ENCODE measurements at regions not wholly inside any gene's neighbourhood (a gene's known extent, or its start where the extent isn't known, plus 50 kb on each side); places are given as distances from the start of the nearest gene placed in this dataset.

- Mint-ChIP-seq H3K9me3 (ENCODE audit: unreplicated experiment) (no peaks in the 10 kb centered on the region), H3K36me3 (ENCODE audit: insufficient read depth, unreplicated experiment) (no peaks in the 10 kb centered on the region), H3K27ac (ENCODE audit: low read depth, unreplicated experiment) (no peak overlapping the region), H3K4me1 (ENCODE audit: insufficient read depth, unreplicated experiment) (peaks cover 16% of the 10 kb centered on the region), H3K4me3 (ENCODE audit: unreplicated experiment) (no peak overlapping the region), H3K27me3 (ENCODE audit: insufficient read depth, unreplicated experiment) (no peaks in the 10 kb centered on the region)
- DNase-seq (ENCODE audit: unreplicated experiment): peak; percentile 8
- intact Hi-C loops (cut with micrococcal nuclease): no loop called here
- CTCF ChIA-PET: interaction anchor here (0.6 kb wide), 1 partner anchor 309 kb away, joined by 3 read pairs; no protein-coding TSS in a partner anchor
- POLR2A ChIA-PET: no interaction called here
- TF ChIP-seq, protein P1, sequence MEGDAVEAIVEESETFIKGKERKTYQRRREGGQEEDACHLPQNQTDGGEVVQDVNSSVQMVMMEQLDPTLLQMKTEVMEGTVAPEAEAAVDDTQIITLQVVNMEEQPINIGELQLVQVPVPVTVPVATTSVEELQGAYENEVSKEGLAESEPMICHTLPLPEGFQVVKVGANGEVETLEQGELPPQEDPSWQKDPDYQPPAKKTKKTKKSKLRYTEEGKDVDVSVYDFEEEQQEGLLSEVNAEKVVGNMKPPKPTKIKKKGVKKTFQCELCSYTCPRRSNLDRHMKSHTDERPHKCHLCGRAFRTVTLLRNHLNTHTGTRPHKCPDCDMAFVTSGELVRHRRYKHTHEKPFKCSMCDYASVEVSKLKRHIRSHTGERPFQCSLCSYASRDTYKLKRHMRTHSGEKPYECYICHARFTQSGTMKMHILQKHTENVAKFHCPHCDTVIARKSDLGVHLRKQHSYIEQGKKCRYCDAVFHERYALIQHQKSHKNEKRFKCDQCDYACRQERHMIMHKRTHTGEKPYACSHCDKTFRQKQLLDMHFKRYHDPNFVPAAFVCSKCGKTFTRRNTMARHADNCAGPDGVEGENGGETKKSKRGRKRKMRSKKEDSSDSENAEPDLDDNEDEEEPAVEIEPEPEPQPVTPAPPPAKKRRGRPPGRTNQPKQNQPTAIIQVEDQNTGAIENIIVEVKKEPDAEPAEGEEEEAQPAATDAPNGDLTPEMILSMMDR (IDR thresholded peaks at IDR 0.05; ENCODE audit: unreplicated experiment): no peak
- BruUV-seq (replicated peaks): no TSS peak
These were observed 461.6 kb upstream of the CNTNAP5 start for GRCh38 chr2:123563515-123563914.

GRCh38 chr2:123566291-123566946 lies 458.7 kb upstream of the CNTNAP5 start:
- TF ChIP-seq, protein P1 (IDR thresholded peaks at IDR 0.05; ENCODE audit: unreplicated experiment): no peak
- POLR2A ChIA-PET: interaction anchor here (0.6 to 1.1 kb wide), 3 partner anchors 19 to 730 kb away, joined by 3 read pairs; no protein-coding TSS in a partner anchor
- Mint-ChIP-seq H3K4me3 (ENCODE audit: unreplicated experiment) (no peak overlapping the region), H3K27ac (ENCODE audit: low read depth, unreplicated experiment) (peak overlapping the region; percentile 24), H3K9me3 (ENCODE audit: unreplicated experiment) (no peaks in the 10 kb centered on the region), H3K27me3 (ENCODE audit: insufficient read depth, unreplicated experiment) (no peaks in the 10 kb centered on the region), H3K36me3 (ENCODE audit: insufficient read depth, unreplicated experiment) (no peaks in the 10 kb centered on the region), H3K4me1 (ENCODE audit: insufficient read depth, unreplicated experiment) (peaks cover 29% of the 10 kb centered on the region)
- CTCF ChIA-PET: interaction anchor here (0.6 to 1.0 kb wide), 4 partner anchors 15 to 339 kb away, joined by 3 to 4 read pairs (median 3); no protein-coding TSS in a partner anchor
- DNase-seq (ENCODE audit: unreplicated experiment): peak; percentile 31
- intact Hi-C loops (cut with micrococcal nuclease): no loop called here
- BruUV-seq (replicated peaks): no TSS peak

DNA sequence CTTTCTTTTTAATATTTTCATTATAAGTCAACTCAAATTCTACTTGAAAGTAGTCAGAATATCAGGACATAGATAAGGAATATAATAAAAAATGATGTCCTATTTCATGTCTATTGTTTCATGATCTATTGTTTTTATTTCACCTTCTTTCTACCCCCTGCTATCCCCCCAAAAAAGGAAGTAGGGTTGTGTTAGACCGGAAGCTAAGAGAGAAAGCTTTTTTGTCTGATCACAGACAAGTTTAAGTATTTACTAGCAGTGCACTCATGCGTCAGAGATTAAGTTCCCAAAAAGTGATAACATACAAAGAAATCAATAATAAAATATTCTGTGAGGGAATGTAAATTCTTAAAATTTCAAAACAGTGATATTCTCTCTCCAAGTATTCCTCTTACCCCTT lies 447.1 kb upstream of the CNTNAP5 start:
- peaks cover 8% of the 10 kb centered on the region for H3K9me3 Mint-ChIP-seq (ENCODE audit: unreplicated experiment)
- H3K27me3 Mint-ChIP-seq (ENCODE audit: insufficient read depth, unreplicated experiment): no peaks in the 10 kb centered on the region
- DNase-seq (ENCODE audit: unreplicated experiment): no peak
- CTCF ChIA-PET: no interaction called here
- no peak overlapping the region for H3K4me3 Mint-ChIP-seq (ENCODE audit: unreplicated experiment)
- intact Hi-C loops (cut with micrococcal nuclease): no loop called here
- TF ChIP-seq, protein P1 (IDR thresholded peaks at IDR 0.05; ENCODE audit: unreplicated experiment): no peak
- no TSS peak for BruUV-seq (replicated peaks)
- POLR2A ChIA-PET: no interaction called here
- H3K4me1 Mint-ChIP-seq (ENCODE audit: insufficient read depth, unreplicated experiment): no peaks in the 10 kb centered on the region
- no peak overlapping the region for H3K27ac Mint-ChIP-seq (ENCODE audit: low read depth, unreplicated experiment)
- no peaks in the 10 kb centered on the region for H3K36me3 Mint-ChIP-seq (ENCODE audit: insufficient read depth, unreplicated experiment)

- no peaks in the 10 kb centered on the region for H3K36me3 Mint-ChIP-seq (ENCODE audit: insufficient read depth, unreplicated experiment)
- no peaks in the 10 kb centered on the region for H3K27me3 Mint-ChIP-seq (ENCODE audit: insufficient read depth, unreplicated experiment)
- DNase-seq (ENCODE audit: unreplicated experiment): peak; percentile 56
- ChIA-PET CTCF (interaction anchor here (0.5 to 0.7 kb wide), 2 partner anchors 147 to 1451 kb away, joined by 3 read pairs; no protein-coding TSS in a partner anchor), POLR2A (interaction anchor here (0.6 to 1.4 kb wide), 3 partner anchors 13 to 1393 kb away, joined by 3 to 4 read pairs (median 3); no protein-coding TSS in a partner anchor)
- H3K27ac Mint-ChIP-seq (ENCODE audit: low read depth, unreplicated experiment): no peak overlapping the region
- TF ChIP-seq, protein P1 (IDR thresholded peaks at IDR 0.05; ENCODE audit: unreplicated experiment): no peak
- peaks cover 15% of the 10 kb centered on the region for H3K9me3 Mint-ChIP-seq (ENCODE audit: unreplicated experiment)
- no peak overlapping the region for H3K4me3 Mint-ChIP-seq (ENCODE audit: unreplicated experiment)
- no TSS peak for BruUV-seq (replicated peaks)
- H3K4me1 Mint-ChIP-seq (ENCODE audit: insufficient read depth, unreplicated experiment): peaks cover 9% of the 10 kb centered on the region
- intact Hi-C loops (cut with micrococcal nuclease): no loop called here
These were observed 428.5 kb upstream of the CNTNAP5 start for GRCh38 chr2:123596621-123597020.

Data from MCF 10A (cell line).